HFFc6 (cell line): ENCODE measurements at regions not wholly inside any gene's neighbourhood (a gene's known extent, or its start where the extent isn't known, plus 50 kb on each side); places are given as distances from the start of the nearest gene placed in this dataset.

Experiments used
- DNase-seq: peaks from one replicate; pipeline ENCODE4 v3.0.0-alpha.2; 2018
- H3K27ac Mint-ChIP-seq: 2 replicates; pipeline ENCODE4 v1.8.0; 2020; ENCODE audit warnings: mild to moderate bottlenecking, mixed read lengths
- H3K27me3 Mint-ChIP-seq: 2 replicates; pipeline ENCODE4 v1.8.0; 2021; ENCODE audit warnings: mild to moderate bottlenecking, moderate library complexity, mixed read lengths; ENCODE audit not compliant: insufficient read depth
- H3K36me3 Mint-ChIP-seq: 2 replicates; pipeline ENCODE4 v1.8.0; 2021; ENCODE audit warnings: low read depth, mixed read lengths
- H3K4me1 Mint-ChIP-seq: 2 replicates; pipeline ENCODE4 v1.8.0; 2020; ENCODE audit warnings: low read depth, mixed read lengths
- H3K4me3 Mint-ChIP-seq: 2 replicates; pipeline ENCODE4 v1.8.0; 2020; ENCODE audit warnings: mild to moderate bottlenecking, moderate library complexity, mixed read lengths
- H3K9me3 Mint-ChIP-seq: 2 replicates; pipeline ENCODE4 v1.8.0; 2020; ENCODE audit warnings: mild to moderate bottlenecking, mixed read lengths
- CTCF ChIP-seq: fragments of 200-600 bp; sonication (generic); IDR thresholded peaks from 2 replicates; pipeline ENCODE4 v1.5.0; 2021; ENCODE audit warnings: antibody characterized with exemption, mild to moderate bottlenecking

- no peaks in the 10 kb centered on the region for H3K4me1 Mint-ChIP-seq
These were observed 260.4 kb upstream of the IRX4 start for GRCh38 chr5:2143088-2143487.

DNA sequence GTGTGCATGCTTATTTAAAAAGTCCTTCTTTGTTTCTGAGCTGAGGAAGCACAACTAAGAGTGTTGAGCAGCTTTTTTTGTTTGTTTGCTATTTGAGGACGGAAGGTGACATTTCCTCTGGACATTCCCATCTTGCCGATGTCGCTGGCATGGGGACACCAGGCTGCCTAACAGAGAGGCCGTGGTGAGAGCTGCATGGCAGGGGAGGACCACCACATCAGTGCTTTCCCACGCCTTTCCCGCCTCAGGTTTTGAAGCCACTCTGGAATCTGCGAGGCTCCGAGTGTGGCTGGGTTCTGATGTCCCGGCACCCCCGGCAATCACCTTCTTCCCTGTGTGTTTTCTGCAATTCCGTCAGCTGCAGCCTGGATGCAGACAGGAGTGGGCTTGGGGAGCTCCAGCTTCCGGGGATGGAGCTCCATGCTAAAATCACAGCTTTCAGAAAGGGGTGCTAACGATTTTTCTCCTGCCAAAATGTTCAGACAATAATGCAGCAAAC lies 259.8 kb upstream of the IRX4 start:
- no peaks in the 10 kb centered on the region for H3K4me1 Mint-ChIP-seq
- H3K4me3 Mint-ChIP-seq, result peak overlapping the region; percentile 30; the same call in 1 of the 2 replicates
- no peak for TF ChIP-seq CTCF
- H3K27me3 Mint-ChIP-seq, result peaks cover 2% of the 10 kb centered on the region; the same call in 1 of the 2 replicates
- no peaks in the 10 kb centered on the region for H3K36me3 Mint-ChIP-seq
- DNase-seq, result no peak
- H3K27ac Mint-ChIP-seq, result no peak overlapping the region
- H3K9me3 Mint-ChIP-seq, result peaks cover 10% of the 10 kb centered on the region; the same call in 1 of the 2 replicates

More at GRCh38 chr5:2143088-2143487, 260.4 kb upstream of the IRX4 start:
- DNase-seq, result no peak
- H3K9me3 Mint-ChIP-seq, result peaks cover 10% of the 10 kb centered on the region; the same call in 1 of the 2 replicates
- H3K4me3 Mint-ChIP-seq, result no peak overlapping the region
- no peak overlapping the region for H3K27ac Mint-ChIP-seq
- no peak for TF ChIP-seq CTCF
- H3K27me3 Mint-ChIP-seq, result peaks cover 2% of the 10 kb centered on the region; the same call in 1 of the 2 replicates
- no peaks in the 10 kb centered on the region for H3K36me3 Mint-ChIP-seq

DNA sequence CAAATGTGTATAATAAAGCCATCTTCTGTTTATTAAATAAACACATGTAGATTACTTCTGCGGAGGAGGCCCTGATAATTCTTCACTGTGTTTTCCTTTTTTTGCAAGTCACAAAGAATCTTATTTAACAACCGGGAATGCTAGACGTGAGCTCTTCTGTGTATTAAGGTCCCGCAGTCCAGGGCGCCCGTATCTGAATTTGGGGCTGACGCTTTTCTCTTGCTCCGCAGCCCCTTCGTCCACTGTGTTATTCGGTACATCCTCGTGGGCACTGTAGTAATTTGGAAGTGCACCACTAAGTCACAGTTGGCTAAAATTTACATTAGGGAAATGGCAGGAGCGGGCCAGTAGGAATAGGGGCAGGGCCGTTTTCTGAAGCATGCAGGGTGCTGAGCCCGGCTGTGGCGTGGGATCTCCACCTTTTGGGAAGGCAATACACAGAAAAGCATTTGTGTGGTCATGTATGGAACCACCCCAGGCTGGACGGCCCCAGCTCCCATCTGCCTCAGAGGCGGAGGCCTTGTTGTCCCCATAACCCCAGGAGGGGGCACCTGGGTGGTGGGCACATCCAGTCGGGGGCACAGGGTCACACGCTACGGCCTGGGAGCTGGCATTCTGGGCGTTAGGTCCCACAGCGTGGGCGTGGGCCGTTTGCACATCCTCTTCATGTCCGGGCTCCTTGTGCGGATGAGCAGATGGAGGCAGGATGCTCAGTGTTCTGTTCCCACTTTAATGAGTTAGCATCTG lies 258.7 kb upstream of the IRX4 start:
- Mint-ChIP-seq H3K9me3 (peaks cover 19% of the 10 kb centered on the region), H3K4me1 (no peaks in the 10 kb centered on the region), H3K4me3 (peak overlapping the region; percentile 30; the same call in 1 of the 2 replicates), H3K36me3 (peaks cover 3% of the 10 kb centered on the region; the same call in 1 of the 2 replicates), H3K27ac (no peak overlapping the region), H3K27me3 (peaks cover 2% of the 10 kb centered on the region; the same call in 1 of the 2 replicates)
- no peak for TF ChIP-seq CTCF
- no peak for DNase-seq

- no peak overlapping the region for H3K27ac Mint-ChIP-seq
- no peaks in the 10 kb centered on the region for H3K4me1 Mint-ChIP-seq
- H3K4me3 Mint-ChIP-seq, result no peak overlapping the region
- H3K36me3 Mint-ChIP-seq, result peaks cover 5% of the 10 kb centered on the region; the same call in 1 of the 2 replicates
- peaks cover 2% of the 10 kb centered on the region; the same call in 1 of the 2 replicates for H3K27me3 Mint-ChIP-seq
- H3K9me3 Mint-ChIP-seq, result peaks cover 26% of the 10 kb centered on the region
- DNase-seq, result no peak
- no peak for TF ChIP-seq CTCF
These were observed 257.9 kb upstream of the IRX4 start for GRCh38 chr5:2140501-2141175.

DNA sequence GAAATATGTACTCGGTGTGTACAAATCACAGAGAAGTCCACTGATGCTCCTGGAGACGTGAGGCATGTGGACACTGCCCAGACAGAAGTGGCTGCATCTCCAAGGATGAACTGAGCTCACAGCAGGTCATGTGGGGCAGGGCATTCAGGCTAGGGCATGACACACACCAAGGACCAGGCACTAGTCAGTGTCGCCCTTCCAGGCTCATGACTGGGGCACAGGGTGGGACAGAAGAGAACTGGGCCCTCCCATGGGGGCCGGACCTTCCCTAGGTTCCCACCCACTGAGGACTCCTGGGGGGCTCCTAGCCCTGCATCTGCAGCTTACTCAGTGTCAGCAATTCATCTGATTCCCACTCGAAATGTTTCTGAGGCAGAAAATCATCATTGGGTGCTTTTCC lies 256.8 kb upstream of the IRX4 start:
- Mint-ChIP-seq H3K4me1 (no peaks in the 10 kb centered on the region), H3K36me3 (peaks cover 5% of the 10 kb centered on the region; the same call in 1 of the 2 replicates), H3K9me3 (peaks cover 33% of the 10 kb centered on the region), H3K27ac (no peak overlapping the region), H3K4me3 (no peak overlapping the region), H3K27me3 (peaks cover 2% of the 10 kb centered on the region; the same call in 1 of the 2 replicates)
- no peak for TF ChIP-seq CTCF
- DNase-seq, result no peak
